ENCODE measurements at regions not wholly inside any gene's neighbourhood (a gene's known extent, or its start where the extent isn't known, plus 50 kb on each side); places are given as distances from the start of the nearest gene placed in this dataset.

DNA sequence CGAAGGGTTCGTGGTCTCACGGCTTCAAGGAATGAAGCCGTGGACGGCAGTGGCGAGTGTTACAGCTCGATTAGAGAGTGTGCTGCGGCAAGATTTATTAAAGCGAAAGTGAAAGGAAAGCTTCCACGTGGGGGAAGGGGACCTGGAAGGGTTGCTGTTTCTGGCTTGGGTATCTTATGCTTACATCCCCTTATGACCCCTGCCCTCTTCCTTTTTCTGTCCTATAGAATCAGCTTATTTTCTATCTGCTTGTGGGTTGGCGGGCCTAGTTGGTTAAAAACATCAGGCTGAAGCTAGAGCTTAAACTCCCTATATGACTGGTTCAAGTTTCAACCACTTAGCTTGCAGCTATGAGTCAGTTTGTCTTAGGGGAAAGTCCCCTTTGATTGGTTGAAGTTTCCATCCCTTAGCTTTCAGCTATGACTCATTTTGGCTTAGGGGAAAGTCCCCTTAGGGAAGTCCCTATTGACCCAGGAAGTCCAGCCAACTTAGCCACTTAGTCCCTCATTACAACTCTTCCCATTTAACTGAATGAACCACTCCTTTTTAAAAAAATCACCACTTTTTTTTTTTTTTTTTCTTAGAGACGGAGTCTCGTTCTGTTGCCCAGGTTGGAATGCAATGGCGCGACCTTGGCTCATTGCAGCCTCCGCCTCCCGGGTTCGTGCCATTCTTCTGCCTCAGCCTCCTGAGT is 1494.7 kb upstream of the TMEM132C start:
- TF ChIP-seq CTCF (IDR thresholded peaks at IDR 0.05) (no peak), POLR2A (IDR thresholded peaks at IDR 0.05) (no peak)

All from heart left ventricle (tissue), 13 donors.